ENCODE measurements at regions not wholly inside any gene's neighbourhood (a gene's known extent, or its start where the extent isn't known, plus 50 kb on each side); places are given as distances from the start of the nearest gene placed in this dataset.

DNA sequence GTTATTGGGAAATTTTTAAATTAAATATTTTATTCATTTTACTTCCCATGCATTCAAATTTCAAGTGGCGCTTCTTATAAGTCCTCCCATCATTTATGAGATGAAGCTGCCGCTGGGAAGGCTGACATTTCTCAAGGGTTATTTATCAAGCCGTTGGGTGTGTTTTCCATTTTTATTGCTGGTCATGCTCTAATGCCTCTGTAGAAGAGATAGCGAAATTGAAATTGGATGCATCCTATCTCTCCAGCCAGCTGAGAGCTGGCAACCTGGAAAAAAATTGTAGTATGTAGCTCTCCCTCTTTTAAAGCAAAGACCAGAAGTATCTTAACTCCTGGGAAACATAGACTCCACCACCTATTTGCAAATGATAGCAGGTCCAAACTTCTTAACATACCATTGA is 135.9 kb downstream of the C6orf118 start:
- H2BK15ac ChIP-seq (ENCODE audit: low read depth, poor library complexity, severe bottlenecking): no peak overlapping the region
- H3K27me3 ChIP-seq (ENCODE audit: control insufficient read depth in 1 of 2, insufficient read depth in 1 of 2, low read length in 2 of 2): no peaks in the 10 kb centered on the region
- no peak overlapping the region for H4K91ac ChIP-seq (ENCODE audit: low read length)
- no peak overlapping the region for H2BK120ac ChIP-seq (ENCODE audit: low read depth, low read length)
- no peak overlapping the region for H3K4ac ChIP-seq (ENCODE audit: low read depth in 1 of 2, low read length in 2 of 2)
- H3K27ac ChIP-seq (ENCODE audit: low read length, poor library complexity, severe bottlenecking): no peak overlapping the region
- WGBS: 83% methylated on average over 4 of the region's 4 CpGs
- H3K9ac ChIP-seq (ENCODE audit: low read length): no peak overlapping the region
- no peak overlapping the region for H3K4me3 ChIP-seq (ENCODE audit: insufficient read depth in 1 of 2, low read depth in 1 of 2, low read length in 2 of 2)
- no peaks in the 10 kb centered on the region for H3K36me3 ChIP-seq (ENCODE audit: control insufficient read depth in 1 of 2, insufficient read depth in 2 of 2, low read depth in 1 of 2, low read length in 2 of 2)
- H3K9me3 ChIP-seq (ENCODE audit: control insufficient read depth, low read length): peaks cover 3% of the 10 kb centered on the region
- H3K4me1 ChIP-seq (ENCODE audit: control insufficient read depth, insufficient read depth, low read depth, low read length): no peaks in the 10 kb centered on the region
- no peak overlapping the region for H2AK5ac ChIP-seq (ENCODE audit: low read length, severe bottlenecking)
- H3K4me2 ChIP-seq (ENCODE audit: low read length, poor library complexity, severe bottlenecking): no peak overlapping the region
- H3K14ac ChIP-seq (ENCODE audit: low read length in 2 of 2): no peak overlapping the region
- no peak for DNase-seq
- H3K23ac ChIP-seq (ENCODE audit: low read length in 2 of 2): no peak overlapping the region
- no peak overlapping the region for H2BK12ac ChIP-seq (ENCODE audit: low read length in 2 of 2)
- no peak overlapping the region for H2AFZ ChIP-seq (ENCODE audit: low read depth, low read length)
- no peak overlapping the region for H4K8ac ChIP-seq (ENCODE audit: low read length)
- H2BK5ac ChIP-seq (ENCODE audit: low read depth, low read length, poor library complexity, severe bottlenecking): no peak overlapping the region
- no peaks in the 10 kb centered on the region for H3K79me1 ChIP-seq (replicated peaks; ENCODE audit: low read length, poor library complexity, severe bottlenecking)
- no peak overlapping the region for H3K18ac ChIP-seq (ENCODE audit: low read depth in 1 of 2, low read length in 2 of 2)

- H3K27ac ChIP-seq (ENCODE audit: low read length, poor library complexity, severe bottlenecking): no peak overlapping the region
- H3K4ac ChIP-seq (ENCODE audit: low read depth in 1 of 2, low read length in 2 of 2): no peak overlapping the region
- H3K27me3 ChIP-seq (ENCODE audit: control insufficient read depth in 1 of 2, insufficient read depth in 1 of 2, low read length in 2 of 2): no peaks in the 10 kb centered on the region
- no peak overlapping the region for H2BK120ac ChIP-seq (ENCODE audit: low read depth, low read length)
- no peaks in the 10 kb centered on the region for H3K4me1 ChIP-seq (ENCODE audit: control insufficient read depth, insufficient read depth, low read depth, low read length)
- no peaks in the 10 kb centered on the region for H3K36me3 ChIP-seq (ENCODE audit: control insufficient read depth in 1 of 2, insufficient read depth in 2 of 2, low read depth in 1 of 2, low read length in 2 of 2)
- no peak overlapping the region for H3K14ac ChIP-seq (ENCODE audit: low read length in 2 of 2)
- no peak for DNase-seq
- H3K4me3 ChIP-seq (ENCODE audit: insufficient read depth in 1 of 2, low read depth in 1 of 2, low read length in 2 of 2): no peak overlapping the region
- no peak overlapping the region for H3K4me2 ChIP-seq (ENCODE audit: low read length, poor library complexity, severe bottlenecking)
- no peak overlapping the region for H2BK15ac ChIP-seq (ENCODE audit: low read depth, poor library complexity, severe bottlenecking)
- no peaks in the 10 kb centered on the region for H3K79me1 ChIP-seq (replicated peaks; ENCODE audit: low read length, poor library complexity, severe bottlenecking)
- no peak overlapping the region for H2AFZ ChIP-seq (ENCODE audit: low read depth, low read length)
- 90% methylated on average over 2 of the region's 4 CpGs for WGBS
- no peak overlapping the region for H4K8ac ChIP-seq (ENCODE audit: low read length)
- H3K18ac ChIP-seq (ENCODE audit: low read depth in 1 of 2, low read length in 2 of 2): no peak overlapping the region
- H4K91ac ChIP-seq (ENCODE audit: low read length): no peak overlapping the region
- H3K9ac ChIP-seq (ENCODE audit: low read length): no peak overlapping the region
- H2BK12ac ChIP-seq (ENCODE audit: low read length in 2 of 2): no peak overlapping the region
- H3K23ac ChIP-seq (ENCODE audit: low read length in 2 of 2): no peak overlapping the region
- no peak overlapping the region for H2AK5ac ChIP-seq (ENCODE audit: low read length, severe bottlenecking)
- peaks cover 9% of the 10 kb centered on the region for H3K9me3 ChIP-seq (ENCODE audit: control insufficient read depth, low read length)
- no peak overlapping the region for H2BK5ac ChIP-seq (ENCODE audit: low read depth, low read length, poor library complexity, severe bottlenecking)
These were observed 141.5 kb downstream of the C6orf118 start for GRCh38 chr6:165167861-165168260.

- DNase-seq: no peak
- H2BK12ac ChIP-seq (ENCODE audit: low read length in 2 of 2): no peak overlapping the region
- H2AK5ac ChIP-seq (ENCODE audit: low read length, severe bottlenecking): no peak overlapping the region
- no peak overlapping the region for H2AFZ ChIP-seq (ENCODE audit: low read depth, low read length)
- no peak overlapping the region for H2BK120ac ChIP-seq (ENCODE audit: low read depth, low read length)
- H3K27ac ChIP-seq (ENCODE audit: low read length, poor library complexity, severe bottlenecking): no peak overlapping the region
- no peak overlapping the region for H3K14ac ChIP-seq (ENCODE audit: low read length in 2 of 2)
- no peak overlapping the region for H3K18ac ChIP-seq (ENCODE audit: low read depth in 1 of 2, low read length in 2 of 2)
- H2BK5ac ChIP-seq (ENCODE audit: low read depth, low read length, poor library complexity, severe bottlenecking): no peak overlapping the region
- H3K9ac ChIP-seq (ENCODE audit: low read length): no peak overlapping the region
- 68% methylated on average over 2 of the region's 2 CpGs for WGBS
- no peak overlapping the region for H3K23ac ChIP-seq (ENCODE audit: low read length in 2 of 2)
- no peak overlapping the region for H3K4ac ChIP-seq (ENCODE audit: low read depth in 1 of 2, low read length in 2 of 2)
- no peaks in the 10 kb centered on the region for H3K4me1 ChIP-seq (ENCODE audit: control insufficient read depth, insufficient read depth, low read depth, low read length)
- H3K79me1 ChIP-seq (replicated peaks; ENCODE audit: low read length, poor library complexity, severe bottlenecking): no peaks in the 10 kb centered on the region
- H2BK15ac ChIP-seq (ENCODE audit: low read depth, poor library complexity, severe bottlenecking): no peak overlapping the region
- H3K36me3 ChIP-seq (ENCODE audit: control insufficient read depth in 1 of 2, insufficient read depth in 2 of 2, low read depth in 1 of 2, low read length in 2 of 2): no peaks in the 10 kb centered on the region
- peaks cover 9% of the 10 kb centered on the region for H3K9me3 ChIP-seq (ENCODE audit: control insufficient read depth, low read length)
- no peak overlapping the region for H4K8ac ChIP-seq (ENCODE audit: low read length)
- H3K4me2 ChIP-seq (ENCODE audit: low read length, poor library complexity, severe bottlenecking): no peak overlapping the region
- H3K27me3 ChIP-seq (ENCODE audit: control insufficient read depth in 1 of 2, insufficient read depth in 1 of 2, low read length in 2 of 2): no peaks in the 10 kb centered on the region
- H3K4me3 ChIP-seq (ENCODE audit: insufficient read depth in 1 of 2, low read depth in 1 of 2, low read length in 2 of 2): no peak overlapping the region
- no peak overlapping the region for H4K91ac ChIP-seq (ENCODE audit: low read length)
These were observed 142.1 kb downstream of the C6orf118 start for GRCh38 chr6:165167311-165167710.

- Histone ChIP-seq H2AK5ac (ENCODE audit: low read length, severe bottlenecking) (no peak overlapping the region), H3K18ac (ENCODE audit: low read depth in 1 of 2, low read length in 2 of 2) (no peak overlapping the region), H3K4me1 (ENCODE audit: control insufficient read depth, insufficient read depth, low read depth, low read length) (no peaks in the 10 kb centered on the region), H3K36me3 (ENCODE audit: control insufficient read depth in 1 of 2, insufficient read depth in 2 of 2, low read depth in 1 of 2, low read length in 2 of 2) (no peaks in the 10 kb centered on the region), H3K4me2 (ENCODE audit: low read length, poor library complexity, severe bottlenecking) (no peak overlapping the region), H3K4me3 (ENCODE audit: insufficient read depth in 1 of 2, low read depth in 1 of 2, low read length in 2 of 2) (no peak overlapping the region), H2BK15ac (ENCODE audit: low read depth, poor library complexity, severe bottlenecking) (no peak overlapping the region), H2AFZ (ENCODE audit: low read depth, low read length) (no peak overlapping the region), H3K27ac (ENCODE audit: low read length, poor library complexity, severe bottlenecking) (no peak overlapping the region), H3K23ac (ENCODE audit: low read length in 2 of 2) (no peak overlapping the region), H3K4ac (ENCODE audit: low read depth in 1 of 2, low read length in 2 of 2) (no peak overlapping the region), H3K14ac (ENCODE audit: low read length in 2 of 2) (no peak overlapping the region), H4K91ac (ENCODE audit: low read length) (no peak overlapping the region), H2BK120ac (ENCODE audit: low read depth, low read length) (no peak overlapping the region), H3K27me3 (ENCODE audit: control insufficient read depth in 1 of 2, insufficient read depth in 1 of 2, low read length in 2 of 2) (no peaks in the 10 kb centered on the region), H2BK5ac (ENCODE audit: low read depth, low read length, poor library complexity, severe bottlenecking) (no peak overlapping the region), H2BK12ac (ENCODE audit: low read length in 2 of 2) (no peak overlapping the region), H3K9ac (ENCODE audit: low read length) (no peak overlapping the region), H4K8ac (ENCODE audit: low read length) (no peak overlapping the region), H3K79me1 (replicated peaks; ENCODE audit: low read length, poor library complexity, severe bottlenecking) (no peaks in the 10 kb centered on the region), H3K9me3 (ENCODE audit: control insufficient read depth, low read length) (peaks cover 12% of the 10 kb centered on the region)
- no peak for DNase-seq
- WGBS: 81% methylated on average over 1 of the region's 1 CpG
These were observed 145.9 kb downstream of the C6orf118 start for GRCh38 chr6:165163519-165163918.
